ENCODE measurements at regions not wholly inside any gene's neighbourhood (a gene's known extent, or its start where the extent isn't known, plus 50 kb on each side); places are given as distances from the start of the nearest gene placed in this dataset.
"Not testable (repeated sequence)": the region's sequence is repeated elsewhere in the genome, so short reads cannot be mapped to it uniquely, and the experiment has no call there.

- no peak for DNase-seq
Measured at GRCh38 chr10:86579883-86580520, 58.4 kb upstream of the WAPL start.

- no peak for DNase-seq
Measured at GRCh38 chr10:86580521-86580891, 58.9 kb upstream of the WAPL start.

GRCh38 chr10:86583983-86584382 is 62.4 kb upstream of the WAPL start:
- DNase-seq, result no peak

GRCh38 chr10:86585037-86585929 is 63.7 kb upstream of the WAPL start:
- peak; percentile 24 to 70 for DNase-seq

- DNase-seq, result no peak
Measured at GRCh38 chr10:86586516-86586915, 64.9 kb upstream of the WAPL start.

- DNase-seq, result not testable (repeated sequence)
Measured at GRCh38 chr10:86588781-86589180, 65.6 kb upstream of the OPN4 start.

- DNase-seq, result no peak
Measured at GRCh38 chr10:86591436-86591835, 62.9 kb upstream of the OPN4 start.

GRCh38 chr10:86592413-86592812 is 61.9 kb upstream of the OPN4 start:
- no peak for DNase-seq

GRCh38 chr10:86594535-86594934 is 59.8 kb upstream of the OPN4 start:
- DNase-seq, result no peak

- no peak for DNase-seq
Measured at GRCh38 chr10:86595496-86595895, 58.9 kb upstream of the OPN4 start.

GRCh38 chr10:86596266-86596665 is 58.1 kb upstream of the OPN4 start:
- DNase-seq, result no peak

- no peak for DNase-seq
Measured at GRCh38 chr10:86597306-86597705, 57.0 kb upstream of the OPN4 start.

- no peak for DNase-seq
Measured at GRCh38 chr10:86598151-86598550, 56.2 kb upstream of the OPN4 start.

GRCh38 chr10:86599041-86599440 is 55.3 kb upstream of the OPN4 start:
- DNase-seq, result no peak

- no peak for DNase-seq
Measured at GRCh38 chr10:86599729-86600128, 54.6 kb upstream of the OPN4 start.

GRCh38 chr10:86600296-86600695 is 54.1 kb upstream of the OPN4 start:
- no peak for DNase-seq

- no peak for DNase-seq
Measured at GRCh38 chr10:86601956-86602602, 52.3 kb upstream of the OPN4 start.

- DNase-seq, result no peak
Measured at GRCh38 chr10:86603256-86603655, 51.1 kb upstream of the OPN4 start.
